ENCODE measurements at regions not wholly inside any gene's neighbourhood (a gene's known extent, or its start where the extent isn't known, plus 50 kb on each side); places are given as distances from the start of the nearest gene placed in this dataset.

DNA sequence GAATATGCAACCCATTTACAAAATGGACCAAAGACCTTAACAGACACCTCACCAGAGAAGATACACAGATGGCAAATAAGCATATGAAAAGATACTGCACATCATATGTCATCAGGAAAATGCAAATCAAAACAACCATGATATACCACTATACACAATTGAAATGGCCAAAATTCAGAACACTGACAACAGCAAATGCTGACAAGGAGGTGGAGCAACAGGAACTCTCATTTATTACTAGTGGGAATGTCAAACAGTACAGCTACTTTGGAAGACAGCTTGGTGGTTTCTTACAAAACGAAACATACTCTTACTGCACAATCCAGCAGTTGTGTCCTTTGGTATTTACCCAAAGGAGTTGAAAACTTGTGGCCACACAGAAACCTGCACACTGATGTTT, 50.0 kb upstream of the PCGF5 start:
- TF ChIP-seq EP300 (IDR thresholded peaks at IDR 0.05; ENCODE audit: borderline replicate concordance) (no peak), RAD21 (IDR thresholded peaks at IDR 0.05; ENCODE audit: low read depth) (no peak), TEAD4 (IDR thresholded peaks at IDR 0.05) (no peak), EGR1 (IDR thresholded peaks at IDR 0.05) (no peak), TCF12 (IDR thresholded peaks at IDR 0.05; ENCODE audit: low read depth) (no peak), ZBTB7A (IDR thresholded peaks at IDR 0.05; ENCODE audit: low read depth) (no peak), CEBPB (IDR thresholded peaks at IDR 0.05) (no peak)
- TF ChIP-seq, protein P1, sequence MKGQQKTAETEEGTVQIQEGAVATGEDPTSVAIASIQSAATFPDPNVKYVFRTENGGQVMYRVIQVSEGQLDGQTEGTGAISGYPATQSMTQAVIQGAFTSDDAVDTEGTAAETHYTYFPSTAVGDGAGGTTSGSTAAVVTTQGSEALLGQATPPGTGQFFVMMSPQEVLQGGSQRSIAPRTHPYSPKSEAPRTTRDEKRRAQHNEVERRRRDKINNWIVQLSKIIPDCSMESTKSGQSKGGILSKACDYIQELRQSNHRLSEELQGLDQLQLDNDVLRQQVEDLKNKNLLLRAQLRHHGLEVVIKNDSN (IDR thresholded peaks at IDR 0.05), result no peak
- TF ChIP-seq, protein P2, sequence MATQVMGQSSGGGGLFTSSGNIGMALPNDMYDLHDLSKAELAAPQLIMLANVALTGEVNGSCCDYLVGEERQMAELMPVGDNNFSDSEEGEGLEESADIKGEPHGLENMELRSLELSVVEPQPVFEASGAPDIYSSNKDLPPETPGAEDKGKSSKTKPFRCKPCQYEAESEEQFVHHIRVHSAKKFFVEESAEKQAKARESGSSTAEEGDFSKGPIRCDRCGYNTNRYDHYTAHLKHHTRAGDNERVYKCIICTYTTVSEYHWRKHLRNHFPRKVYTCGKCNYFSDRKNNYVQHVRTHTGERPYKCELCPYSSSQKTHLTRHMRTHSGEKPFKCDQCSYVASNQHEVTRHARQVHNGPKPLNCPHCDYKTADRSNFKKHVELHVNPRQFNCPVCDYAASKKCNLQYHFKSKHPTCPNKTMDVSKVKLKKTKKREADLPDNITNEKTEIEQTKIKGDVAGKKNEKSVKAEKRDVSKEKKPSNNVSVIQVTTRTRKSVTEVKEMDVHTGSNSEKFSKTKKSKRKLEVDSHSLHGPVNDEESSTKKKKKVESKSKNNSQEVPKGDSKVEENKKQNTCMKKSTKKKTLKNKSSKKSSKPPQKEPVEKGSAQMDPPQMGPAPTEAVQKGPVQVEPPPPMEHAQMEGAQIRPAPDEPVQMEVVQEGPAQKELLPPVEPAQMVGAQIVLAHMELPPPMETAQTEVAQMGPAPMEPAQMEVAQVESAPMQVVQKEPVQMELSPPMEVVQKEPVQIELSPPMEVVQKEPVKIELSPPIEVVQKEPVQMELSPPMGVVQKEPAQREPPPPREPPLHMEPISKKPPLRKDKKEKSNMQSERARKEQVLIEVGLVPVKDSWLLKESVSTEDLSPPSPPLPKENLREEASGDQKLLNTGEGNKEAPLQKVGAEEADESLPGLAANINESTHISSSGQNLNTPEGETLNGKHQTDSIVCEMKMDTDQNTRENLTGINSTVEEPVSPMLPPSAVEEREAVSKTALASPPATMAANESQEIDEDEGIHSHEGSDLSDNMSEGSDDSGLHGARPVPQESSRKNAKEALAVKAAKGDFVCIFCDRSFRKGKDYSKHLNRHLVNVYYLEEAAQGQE (IDR thresholded peaks at IDR 0.05; ENCODE audit: low read depth), result no peak
